Pulmonary artery endothelial cell (primary cell): ENCODE measurements at regions not wholly inside any gene's neighbourhood (a gene's known extent, or its start where the extent isn't known, plus 50 kb on each side); places are given as distances from the start of the nearest gene placed in this dataset.

ENCODE experiments used
- DNase-seq: peaks from one replicate; pipeline ENCODE4 v3.0.0-alpha.2; 2011; ENCODE audit warnings: low read depth, low spot score

GRCh38 chr13:95352486-95352885 is 51.2 kb upstream of the ABCC4 start:
- DNase-seq = no peak

GRCh38 chr13:95354156-95354555 is 52.9 kb upstream of the ABCC4 start:
- DNase-seq = no peak

- DNase-seq = no peak
Observed at GRCh38 chr13:95354680-95355487, 53.6 kb upstream of the ABCC4 start.

GRCh38 chr13:95355494-95355893 is 54.2 kb upstream of the ABCC4 start:
- no peak for DNase-seq

- DNase-seq = no peak
Observed at GRCh38 chr13:95356916-95357315, 55.7 kb upstream of the ABCC4 start.

GRCh38 chr13:95357875-95358274 is 56.6 kb upstream of the ABCC4 start:
- DNase-seq = no peak

GRCh38 chr13:95360052-95360451 is 58.8 kb upstream of the ABCC4 start:
- no peak for DNase-seq

GRCh38 chr13:95360464-95361097 is 59.3 kb upstream of the ABCC4 start:
- DNase-seq = no peak

GRCh38 chr13:95361686-95362085 is 60.4 kb upstream of the ABCC4 start:
- no peak for DNase-seq

GRCh38 chr13:95362666-95363065 is 61.4 kb upstream of the ABCC4 start:
- DNase-seq = no peak

- no peak for DNase-seq
Observed at GRCh38 chr13:95367309-95367843, 66.1 kb upstream of the ABCC4 start.

- DNase-seq = no peak
Observed at GRCh38 chr13:95368998-95369397, 67.7 kb upstream of the ABCC4 start.

- no peak for DNase-seq
Observed at GRCh38 chr13:95375706-95376105, 74.5 kb upstream of the ABCC4 start.

- DNase-seq = no peak
Observed at GRCh38 chr13:95378603-95379002, 77.4 kb upstream of the ABCC4 start.

GRCh38 chr13:95380468-95381211 is 79.4 kb upstream of the ABCC4 start:
- peak; percentile 41 for DNase-seq

- DNase-seq = no peak
Observed at GRCh38 chr13:95381212-95381527, 79.9 kb upstream of the ABCC4 start.

GRCh38 chr13:95382411-95382810 is 81.2 kb upstream of the ABCC4 start:
- DNase-seq = no peak

GRCh38 chr13:95382916-95383315 is 81.7 kb upstream of the ABCC4 start:
- no peak for DNase-seq

- no peak for DNase-seq
Observed at GRCh38 chr13:95385373-95385772, 84.1 kb upstream of the ABCC4 start.

- no peak for DNase-seq
Observed at GRCh38 chr13:95385798-95386197, 84.5 kb upstream of the ABCC4 start.

GRCh38 chr13:95386370-95386769 is 85.1 kb upstream of the ABCC4 start:
- no peak for DNase-seq

- DNase-seq = no peak
Observed at GRCh38 chr13:95387733-95388207, 86.5 kb upstream of the ABCC4 start.
